Effector memory CD4-positive, alpha-beta T cell (primary cell): ENCODE measurements at regions not wholly inside any gene's neighbourhood (a gene's known extent, or its start where the extent isn't known, plus 50 kb on each side); places are given as distances from the start of the nearest gene placed in this dataset.

Source experiments
- DNase-seq, 3 donors: peaks; one replicate each; pipeline ENCODE4 v3.0.0-alpha.2; 2020
- H3K27ac ChIP-seq: 2 replicates; pipeline ENCODE4 v1.7.0; 2013; ENCODE audit warnings: mild to moderate bottlenecking, low read length, moderate library complexity; ENCODE audit not compliant: insufficient read depth, poor library complexity, severe bottlenecking
- H3K27me3 ChIP-seq: replicated peaks from 2 replicates; pipeline ENCODE4 v1.7.0; 2013; ENCODE audit warnings: mild to moderate bottlenecking, low read length; ENCODE audit not compliant: insufficient read depth, control insufficient read depth, poor library complexity, severe bottlenecking
- H3K36me3 ChIP-seq: 2 replicates; pipeline ENCODE4 v1.7.0; 2013; ENCODE audit warnings: mild to moderate bottlenecking, low read length, moderate library complexity; ENCODE audit not compliant: control insufficient read depth, insufficient read depth
- H3K4me1 ChIP-seq: 2 replicates; pipeline ENCODE4 v1.7.0; 2013; ENCODE audit warnings: low read length, mild to moderate bottlenecking; ENCODE audit not compliant: control insufficient read depth, insufficient read depth, poor library complexity, severe bottlenecking
- H3K4me3 ChIP-seq: 2 replicates; pipeline ENCODE4 v1.7.0; 2013; ENCODE audit warnings: low read length, low read depth, mild to moderate bottlenecking; ENCODE audit not compliant: insufficient read depth, poor library complexity, severe bottlenecking
- H3K9me3 ChIP-seq: 2 replicates; pipeline ENCODE4 v1.7.0; 2013; ENCODE audit warnings: mild to moderate bottlenecking, low read length, moderate library complexity; ENCODE audit not compliant: control insufficient read depth

- H3K4me1 ChIP-seq, result no peaks in the 10 kb centered on the region
- DNase-seq, result no peak
- H3K4me3 ChIP-seq, result no peak overlapping the region
- no peaks in the 10 kb centered on the region for H3K27me3 ChIP-seq
- H3K9me3 ChIP-seq, result no peaks in the 10 kb centered on the region
- H3K27ac ChIP-seq, result no peak overlapping the region
- no peaks in the 10 kb centered on the region for H3K36me3 ChIP-seq
Measured at GRCh38 chr13:22218797-22219196, 547.9 kb downstream of the FGF9 start.

- H3K9me3 ChIP-seq, result no peaks in the 10 kb centered on the region
- no peaks in the 10 kb centered on the region for H3K4me1 ChIP-seq
- H3K36me3 ChIP-seq, result no peaks in the 10 kb centered on the region
- no peak overlapping the region for H3K27ac ChIP-seq
- H3K27me3 ChIP-seq, result no peaks in the 10 kb centered on the region
- no peak overlapping the region for H3K4me3 ChIP-seq
- DNase-seq, result no peak
Measured at GRCh38 chr13:22219709-22220108, 548.8 kb downstream of the FGF9 start.

GRCh38 chr13:22220151-22221135 is 549.6 kb downstream of the FGF9 start:
- DNase-seq, result no peak
- no peak overlapping the region for H3K4me3 ChIP-seq

GRCh38 chr13:22223411-22223810 is 552.5 kb downstream of the FGF9 start:
- H3K4me3 ChIP-seq, result no peak overlapping the region
- H3K9me3 ChIP-seq, result no peaks in the 10 kb centered on the region
- H3K4me1 ChIP-seq, result no peaks in the 10 kb centered on the region
- H3K27ac ChIP-seq, result no peak overlapping the region
- no peaks in the 10 kb centered on the region for H3K27me3 ChIP-seq
- no peaks in the 10 kb centered on the region for H3K36me3 ChIP-seq
- no peak for DNase-seq

More at GRCh38 chr13:22220151-22221135, 549.6 kb downstream of the FGF9 start:
- no peaks in the 10 kb centered on the region for H3K27me3 ChIP-seq
- no peak overlapping the region for H3K27ac ChIP-seq
- no peaks in the 10 kb centered on the region for H3K9me3 ChIP-seq
- H3K4me1 ChIP-seq, result no peaks in the 10 kb centered on the region
- no peaks in the 10 kb centered on the region for H3K36me3 ChIP-seq

GRCh38 chr13:22226086-22226485 is 555.2 kb downstream of the FGF9 start:
- no peak overlapping the region for H3K27ac ChIP-seq
- H3K4me1 ChIP-seq, result no peaks in the 10 kb centered on the region
- no peak for DNase-seq
- H3K36me3 ChIP-seq, result no peaks in the 10 kb centered on the region
- no peaks in the 10 kb centered on the region for H3K9me3 ChIP-seq
- no peak overlapping the region for H3K4me3 ChIP-seq
- no peaks in the 10 kb centered on the region for H3K27me3 ChIP-seq

GRCh38 chr13:22227895-22228294 is 557.0 kb downstream of the FGF9 start:
- Histone ChIP-seq H3K27ac (no peak overlapping the region), H3K36me3 (no peaks in the 10 kb centered on the region), H3K4me1 (no peaks in the 10 kb centered on the region), H3K27me3 (no peaks in the 10 kb centered on the region), H3K4me3 (no peak overlapping the region), H3K9me3 (no peaks in the 10 kb centered on the region)
- no peak for DNase-seq

- no peak for DNase-seq
- H3K4me3 ChIP-seq, result no peak overlapping the region
- H3K27ac ChIP-seq, result no peak overlapping the region
- no peaks in the 10 kb centered on the region for H3K27me3 ChIP-seq
- H3K9me3 ChIP-seq, result no peaks in the 10 kb centered on the region
- H3K36me3 ChIP-seq, result no peaks in the 10 kb centered on the region
- H3K4me1 ChIP-seq, result no peaks in the 10 kb centered on the region
Measured at GRCh38 chr13:22229916-22230315, 559.0 kb downstream of the FGF9 start.

GRCh38 chr13:22232186-22232585 is 561.3 kb downstream of the FGF9 start:
- no peak overlapping the region for H3K4me3 ChIP-seq

GRCh38 chr13:22235285-22235949 is 564.5 kb downstream of the FGF9 start:
- no peak overlapping the region for H3K4me3 ChIP-seq
- DNase-seq, result no peak
- no peaks in the 10 kb centered on the region for H3K27me3 ChIP-seq
- no peak overlapping the region for H3K27ac ChIP-seq
- no peaks in the 10 kb centered on the region for H3K4me1 ChIP-seq
- no peaks in the 10 kb centered on the region for H3K9me3 ChIP-seq
- H3K36me3 ChIP-seq, result no peaks in the 10 kb centered on the region

More at GRCh38 chr13:22232186-22232585, 561.3 kb downstream of the FGF9 start:
- Histone ChIP-seq H3K9me3 (no peaks in the 10 kb centered on the region), H3K36me3 (no peaks in the 10 kb centered on the region), H3K27me3 (no peaks in the 10 kb centered on the region), H3K4me1 (no peaks in the 10 kb centered on the region), H3K27ac (no peak overlapping the region)
- DNase-seq, result no peak

GRCh38 chr13:22235950-22236290 is 565.0 kb downstream of the FGF9 start:
- Histone ChIP-seq H3K27ac (no peak overlapping the region), H3K27me3 (no peaks in the 10 kb centered on the region), H3K4me3 (no peak overlapping the region), H3K4me1 (no peaks in the 10 kb centered on the region), H3K36me3 (no peaks in the 10 kb centered on the region), H3K9me3 (no peaks in the 10 kb centered on the region)
- no peak for DNase-seq
